Mucosa of descending colon (tissue), 3 donors: ENCODE measurements at regions not wholly inside any gene's neighbourhood (a gene's known extent, or its start where the extent isn't known, plus 50 kb on each side); places are given as distances from the start of the nearest gene placed in this dataset.

Experiments
- ATAC-seq: fragments of 200-7000 bp; cut with Tn5 transposase; one replicate; pipeline ENCODE4 v1.9.1; 2020; ENCODE audit warnings: mild to moderate bottlenecking, moderate library complexity
- DNase-seq, 3 donors: peaks; one replicate each; pipeline ENCODE4 v3.0.0-alpha.2; 2020
- H3K36me3 ChIP-seq: fragments of 200-600 bp; one replicate; pipeline ENCODE4 v1.8.0; 2021; ENCODE audit warnings: low read depth, mild to moderate bottlenecking
- H3K4me1 ChIP-seq: fragments of 200-600 bp; one replicate; pipeline ENCODE4 v1.8.0; 2021; ENCODE audit warnings: low read depth, mild to moderate bottlenecking
- H3K4me3 ChIP-seq: fragments of 200-600 bp; one replicate; pipeline ENCODE4 v1.8.0; 2021; ENCODE audit warnings: mild to moderate bottlenecking
- H3K9me3 ChIP-seq: fragments of 200-600 bp; one replicate; pipeline ENCODE4 v1.8.0; 2021; ENCODE audit warnings: mild to moderate bottlenecking
- CTCF ChIP-seq: fragments of 200-600 bp; IDR thresholded peaks from one replicate; pipeline ENCODE4 v1.8.0; 2022; ENCODE audit warnings: antibody characterized with exemption, mild to moderate bottlenecking
- intact Hi-C, 2 donors: fragments of 100-400 bp; cut with DNase I in 1 of 2; cut with micrococcal nuclease in 1 of 2; formaldehyde crosslinking; loops; one replicate each; pipeline versions ENCODE4 v1.11.0 to v1.11.1; 2022; cut with DNase I, micrococcal nuclease
- donor health status: DM: no; HTN: no; CAD: no; lungs with moderate emphysema.
- donor health status: DM: no; HTN: no; CAD: no.
- donor health status: DM: no; HTN: yes; CAD: no.

GRCh38 chr18:51999351-51999750 is 340.6 kb upstream of the DCC start:
- TF ChIP-seq CTCF = no peak
- intact Hi-C loops = no loop called here
- Histone ChIP-seq H3K9me3 (no peaks in the 10 kb centered on the region), H3K4me3 (no peak overlapping the region), H3K36me3 (no peaks in the 10 kb centered on the region), H3K4me1 (no peaks in the 10 kb centered on the region)
- DNase-seq (no peak), ATAC-seq (no peak)

- H3K36me3 ChIP-seq = no peaks in the 10 kb centered on the region
- no peaks in the 10 kb centered on the region for H3K4me1 ChIP-seq
- ATAC-seq (no peak), DNase-seq (no peak)
- TF ChIP-seq CTCF = no peak
- H3K4me3 ChIP-seq = no peak overlapping the region
- no peaks in the 10 kb centered on the region for H3K9me3 ChIP-seq
- intact Hi-C loops = no loop called here
Observed at GRCh38 chr18:52000435-52000834, 339.6 kb upstream of the DCC start.

- TF ChIP-seq CTCF = no peak
Observed at GRCh38 chr18:52001106-52001505, 338.9 kb upstream of the DCC start.

GRCh38 chr18:52002600-52002999 is 337.4 kb upstream of the DCC start:
- TF ChIP-seq CTCF = no peak
- intact Hi-C loops = no loop called here
- ATAC-seq (no peak), DNase-seq (no peak)
- Histone ChIP-seq H3K36me3 (no peaks in the 10 kb centered on the region), H3K4me1 (no peaks in the 10 kb centered on the region), H3K9me3 (no peaks in the 10 kb centered on the region), H3K4me3 (no peak overlapping the region)

More at GRCh38 chr18:52001106-52001505, 338.9 kb upstream of the DCC start:
- intact Hi-C loops = no loop called here
- Histone ChIP-seq H3K36me3 (no peaks in the 10 kb centered on the region), H3K4me1 (no peaks in the 10 kb centered on the region), H3K9me3 (no peaks in the 10 kb centered on the region), H3K4me3 (no peak overlapping the region)
- DNase-seq = no peak
- ATAC-seq = no peak

GRCh38 chr18:52007105-52007504 is 332.9 kb upstream of the DCC start:
- ATAC-seq (no peak), DNase-seq (no peak)
- H3K36me3 ChIP-seq = no peaks in the 10 kb centered on the region
- no peaks in the 10 kb centered on the region for H3K4me1 ChIP-seq
- intact Hi-C loops = no loop called here
- H3K9me3 ChIP-seq = no peaks in the 10 kb centered on the region
- TF ChIP-seq CTCF = no peak
- H3K4me3 ChIP-seq = no peak overlapping the region

GRCh38 chr18:52008330-52008729 is 331.7 kb upstream of the DCC start:
- no peak overlapping the region for H3K4me3 ChIP-seq
- no peaks in the 10 kb centered on the region for H3K4me1 ChIP-seq
- no peaks in the 10 kb centered on the region for H3K9me3 ChIP-seq
- intact Hi-C loops = no loop called here
- no peak for TF ChIP-seq CTCF
- ATAC-seq = no peak
- DNase-seq = no peak
- no peaks in the 10 kb centered on the region for H3K36me3 ChIP-seq
